ENCODE measurements at regions not wholly inside any gene's neighbourhood (a gene's known extent, or its start where the extent isn't known, plus 50 kb on each side); places are given as distances from the start of the nearest gene placed in this dataset.
"Not testable (repeated sequence)": the region's sequence is repeated elsewhere in the genome, so short reads cannot be mapped to it uniquely, and the experiment has no call there.

- intact Hi-C loops (cut with DNase I), result not testable (repeated sequence)
These were observed 615.1 kb downstream of the SPATA31A6 start for GRCh38 chr9:42798571-42798970.

DNA sequence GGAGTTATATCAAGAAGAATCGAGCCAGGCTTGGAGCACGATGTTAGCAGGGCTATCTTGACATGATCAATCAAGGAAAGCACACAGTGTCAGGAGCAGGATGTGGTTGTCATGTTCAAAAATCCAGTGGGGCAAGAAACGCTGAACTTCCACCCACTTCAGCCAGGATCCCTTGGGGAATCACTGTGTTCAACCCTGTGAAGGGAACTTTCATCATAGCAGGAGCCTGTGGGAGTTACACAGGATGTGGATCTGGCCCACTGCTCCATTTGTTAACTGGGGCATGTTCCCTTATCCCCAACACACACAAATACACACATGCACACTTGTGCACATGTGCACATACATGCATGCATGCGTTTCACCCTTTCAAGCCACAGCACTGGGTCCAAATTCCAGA, 619.3 kb downstream of the SPATA31A6 start:
- H3K4me1 ChIP-seq; intact Hi-C loops (cut with DNase I); H3K36me3 ChIP-seq (replicated peaks in 1 of 2; ENCODE audit: insufficient read depth in 1 of 2, low read depth in 2 of 2); H3K4me3 ChIP-seq; H3K9me3 ChIP-seq; ATAC-seq; H3K27me3 ChIP-seq; DNase-seq; H3K27ac ChIP-seq: not testable (repeated sequence)
- 34 to 51% methylated on average over 4 of the region's 4 CpGs for WGBS, 2 donors

More at GRCh38 chr9:42798571-42798970, 615.1 kb downstream of the SPATA31A6 start:
- DNase-seq, result peak in 1 of 4 donors; percentile 36
- peak in 3 of 7 experiments; percentile 13 to 23 (median 21) for TF ChIP-seq CTCF (IDR thresholded peaks at IDR 0.05)
- H3K4me3 ChIP-seq; H3K4me1 ChIP-seq; H3K27me3 ChIP-seq; H3K27ac ChIP-seq; H3K36me3 ChIP-seq (replicated peaks in 1 of 2; ENCODE audit: insufficient read depth in 1 of 2, low read depth in 2 of 2); H3K9me3 ChIP-seq; ATAC-seq: not testable (repeated sequence)
- WGBS, 2 donors, result 8 to 14% methylated on average over 1 of the region's 1 CpG

- intact Hi-C loops (cut with DNase I); H3K9me3 ChIP-seq; H3K4me1 ChIP-seq; H3K36me3 ChIP-seq (replicated peaks in 1 of 2; ENCODE audit: insufficient read depth in 1 of 2, low read depth in 2 of 2); H3K27me3 ChIP-seq; H3K27ac ChIP-seq; H3K4me3 ChIP-seq: not testable (repeated sequence)
- DNase-seq (peak in 1 of 4 donors; percentile 20), ATAC-seq (peak; percentile 64)
- WGBS, 2 donors, result 22 to 52% methylated on average over 12 to 25 of the region's 25 CpGs
- peak in 1 of 7 experiments; percentile 6 for TF ChIP-seq CTCF (IDR thresholded peaks at IDR 0.05)
These were observed 623.2 kb downstream of the SPATA31A6 start for GRCh38 chr9:42806674-42807073.

GRCh38 chr9:42821468-42821867, 638.0 kb downstream of the SPATA31A6 start:
- H3K9me3 ChIP-seq, result not testable (repeated sequence)
- WGBS, 2 donors, result no CpG with 5 or more reads among the region's 1 CpG

DNA sequence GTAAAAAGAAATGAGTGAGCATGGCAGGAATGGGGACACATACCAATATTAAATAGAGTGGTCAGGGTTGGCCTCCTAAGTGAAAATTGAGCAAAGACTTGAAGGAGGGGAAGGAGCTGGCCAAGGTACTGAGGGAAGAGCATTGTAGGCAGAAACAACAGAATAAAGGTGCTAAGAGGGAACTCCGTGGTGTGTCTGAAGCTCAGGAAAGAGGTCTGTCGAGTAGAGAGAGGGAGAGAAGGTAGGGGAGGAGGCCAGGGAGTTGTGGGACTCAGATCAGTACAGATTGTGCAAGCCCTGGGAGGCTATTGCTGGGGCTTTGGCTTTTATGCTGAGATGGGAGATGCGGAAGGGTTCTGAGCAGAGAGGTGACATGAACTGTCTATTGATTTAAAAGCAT, 664.7 kb downstream of the SPATA31A6 start:
- H3K4me3 ChIP-seq, result not testable (repeated sequence)
- no CpG with 5 or more reads among the region's 3 CpGs for WGBS, 2 donors

More at GRCh38 chr9:42821468-42821867, 638.0 kb downstream of the SPATA31A6 start:
- H3K36me3 ChIP-seq (replicated peaks in 1 of 2; ENCODE audit: insufficient read depth in 1 of 2, low read depth in 2 of 2); ATAC-seq; H3K4me1 ChIP-seq; intact Hi-C loops (cut with DNase I); H3K4me3 ChIP-seq; H3K27ac ChIP-seq; H3K27me3 ChIP-seq; DNase-seq: not testable (repeated sequence)

DNA sequence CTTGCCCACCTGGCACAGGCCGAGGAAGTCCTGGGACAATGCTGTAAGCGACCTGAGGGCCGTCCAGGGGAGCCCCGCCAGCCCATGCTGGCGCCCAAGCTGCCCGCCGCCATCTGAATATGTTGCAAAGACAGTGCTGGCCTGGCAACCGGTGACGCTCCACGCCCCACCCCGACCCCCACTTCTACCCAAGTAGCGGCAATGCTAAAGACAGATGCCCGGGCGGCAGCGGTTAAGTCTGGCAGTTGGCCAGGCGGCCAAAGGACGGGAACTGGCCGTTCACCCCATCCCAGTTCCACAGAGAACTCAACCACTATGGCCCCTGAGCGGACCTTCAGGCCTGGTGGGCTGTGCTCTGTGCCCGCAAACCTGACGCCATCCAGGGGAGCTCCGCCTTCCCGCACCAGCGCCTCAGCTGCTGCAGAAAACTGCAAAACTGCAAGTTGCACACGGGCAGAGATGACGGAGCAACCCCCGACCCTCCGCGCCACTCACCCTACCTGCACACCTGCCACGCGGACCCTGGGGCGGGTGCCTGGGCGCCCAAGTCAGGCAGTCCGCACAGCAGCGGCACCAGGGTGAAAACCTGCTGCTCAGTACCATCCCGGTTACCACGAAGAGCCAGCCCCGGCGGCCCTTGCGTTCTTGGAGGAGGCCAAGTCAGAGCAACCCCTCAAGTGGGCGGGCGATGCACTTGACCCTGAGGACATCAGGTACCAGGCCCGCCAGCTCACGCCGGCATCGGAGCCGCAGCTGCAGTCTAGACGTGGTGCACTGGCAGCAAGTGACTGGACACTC, 667.6 kb downstream of the SPATA31A6 start:
- H3K4me3 ChIP-seq; H3K4me1 ChIP-seq; intact Hi-C loops (cut with DNase I); H3K9me3 ChIP-seq; H3K27me3 ChIP-seq; ATAC-seq; H3K36me3 ChIP-seq (replicated peaks in 1 of 2; ENCODE audit: insufficient read depth in 1 of 2, low read depth in 2 of 2); H3K27ac ChIP-seq: not testable (repeated sequence)
- 29 to 33% methylated on average over 14 to 42 of the region's 48 CpGs for WGBS, 2 donors
- peak in 1 of 4 donors; percentile 4 for DNase-seq

More for the DNA sequence above, 664.7 kb downstream of the SPATA31A6 start:
- DNase-seq; intact Hi-C loops (cut with DNase I); H3K27ac ChIP-seq; H3K27me3 ChIP-seq; H3K9me3 ChIP-seq; H3K36me3 ChIP-seq (replicated peaks in 1 of 2; ENCODE audit: insufficient read depth in 1 of 2, low read depth in 2 of 2); ATAC-seq; H3K4me1 ChIP-seq: not testable (repeated sequence)

DNA sequence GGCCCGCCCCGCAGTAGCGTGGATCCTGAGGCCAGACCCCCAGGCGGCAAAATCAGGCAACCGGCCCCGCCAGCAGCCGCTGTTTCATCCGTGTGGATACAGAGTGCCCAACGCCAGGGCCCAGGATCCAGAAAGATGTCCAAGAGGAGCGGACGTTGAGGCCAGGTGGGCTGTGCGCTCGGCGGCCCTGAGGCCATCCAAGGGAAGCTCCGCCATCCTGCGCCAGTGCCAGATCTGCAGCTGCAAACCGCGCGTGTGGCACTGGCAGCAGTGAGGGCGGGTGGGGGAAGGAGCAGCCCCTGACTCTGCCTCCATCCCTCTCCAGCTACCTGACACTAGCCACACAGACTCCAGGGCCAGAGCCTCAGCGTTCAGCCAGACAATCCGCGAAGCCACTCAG, 668.2 kb downstream of the SPATA31A6 start:
- H3K9me3 ChIP-seq; DNase-seq; H3K36me3 ChIP-seq (replicated peaks in 1 of 2; ENCODE audit: insufficient read depth in 1 of 2, low read depth in 2 of 2); H3K4me1 ChIP-seq; ATAC-seq; H3K4me3 ChIP-seq; H3K27me3 ChIP-seq; H3K27ac ChIP-seq; intact Hi-C loops (cut with DNase I): not testable (repeated sequence)
- WGBS, 2 donors, result 0 to 8% methylated on average over 7 to 21 of the region's 23 CpGs
